ENCODE measurements at regions not wholly inside any gene's neighbourhood (a gene's known extent, or its start where the extent isn't known, plus 50 kb on each side); places are given as distances from the start of the nearest gene placed in this dataset.

DNA sequence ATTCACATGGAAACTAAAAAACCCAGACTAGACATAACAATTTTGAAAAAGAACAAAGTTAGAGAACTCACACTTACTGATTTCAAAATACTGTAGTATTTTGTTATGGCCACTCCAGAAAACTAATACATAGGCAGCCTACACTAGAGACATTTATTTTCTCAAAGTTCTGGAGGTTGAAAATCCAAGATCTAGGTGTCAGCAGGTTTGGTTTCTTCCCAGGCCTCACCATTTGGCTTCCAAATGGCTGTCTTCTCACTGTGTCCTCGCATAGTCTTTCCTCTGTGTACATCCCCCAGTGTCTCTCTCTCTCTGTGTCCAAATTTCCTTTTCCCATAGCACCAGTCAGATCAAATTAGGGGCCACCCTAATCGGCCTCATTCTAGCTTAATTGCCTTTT lies 95.0 kb downstream of the NR4A2 start:
- TF ChIP-seq CTCF (conservative IDR thresholded peaks at IDR 0.05; ENCODE audit: low read length): no peak
- no peak for TF ChIP-seq EZH2phosphoT487 (IDR thresholded peaks at IDR 0.05; ENCODE audit: borderline replicate concordance)
